Stimulated activated naive CD4-positive, alpha-beta T cell (primary cell): ENCODE measurements at regions not wholly inside any gene's neighbourhood (a gene's known extent, or its start where the extent isn't known, plus 50 kb on each side); places are given as distances from the start of the nearest gene placed in this dataset.

ENCODE experiments used
- DNase-seq, 6 experiments: peaks; one replicate each; lab custom pipeline; 2025; lab: John Stamatoyannopoulos, UW

GRCh38 chr4:85265234-85265633 lies 209.7 kb upstream of the ARHGAP24 start:
- no peak for DNase-seq

- DNase-seq, result no peak
Measured at GRCh38 chr4:85268188-85268587, 206.8 kb upstream of the ARHGAP24 start.

- DNase-seq, result no peak
Measured at GRCh38 chr4:85268961-85269360, 206.0 kb upstream of the ARHGAP24 start.

GRCh38 chr4:85274955-85275354 lies 200.0 kb upstream of the ARHGAP24 start:
- DNase-seq, result no peak

GRCh38 chr4:85280963-85281362 lies 194.0 kb upstream of the ARHGAP24 start:
- DNase-seq, result no peak

- no peak for DNase-seq
Measured at GRCh38 chr4:85291226-85291625, 183.7 kb upstream of the ARHGAP24 start.

GRCh38 chr4:85298037-85298436 lies 176.9 kb upstream of the ARHGAP24 start:
- no peak for DNase-seq

- no peak for DNase-seq
Measured at GRCh38 chr4:85302193-85302736, 172.7 kb upstream of the ARHGAP24 start.

GRCh38 chr4:85302756-85303155 lies 172.2 kb upstream of the ARHGAP24 start:
- no peak for DNase-seq

GRCh38 chr4:85318415-85318814 lies 156.5 kb upstream of the ARHGAP24 start:
- no peak for DNase-seq

GRCh38 chr4:85358831-85359230 lies 116.1 kb upstream of the ARHGAP24 start:
- DNase-seq, result no peak

GRCh38 chr4:85362550-85362949 lies 112.4 kb upstream of the ARHGAP24 start:
- DNase-seq, result no peak

GRCh38 chr4:85367815-85368214 lies 107.1 kb upstream of the ARHGAP24 start:
- DNase-seq, result no peak

GRCh38 chr4:85368240-85368639 lies 106.7 kb upstream of the ARHGAP24 start:
- DNase-seq, result no peak

- no peak for DNase-seq
Measured at GRCh38 chr4:85368932-85369331, 106.0 kb upstream of the ARHGAP24 start.

- DNase-seq, result no peak
Measured at GRCh38 chr4:85369703-85370380, 105.1 kb upstream of the ARHGAP24 start.

- no peak for DNase-seq
Measured at GRCh38 chr4:85370400-85371032, 104.4 kb upstream of the ARHGAP24 start.

GRCh38 chr4:85372966-85373365 lies 102.0 kb upstream of the ARHGAP24 start:
- DNase-seq, result no peak

- DNase-seq, result no peak
Measured at GRCh38 chr4:85376285-85376684, 98.7 kb upstream of the ARHGAP24 start.

GRCh38 chr4:85381968-85382367 lies 93.0 kb upstream of the ARHGAP24 start:
- DNase-seq, result no peak

GRCh38 chr4:85391071-85391470 lies 83.9 kb upstream of the ARHGAP24 start:
- no peak for DNase-seq

- no peak for DNase-seq
Measured at GRCh38 chr4:85391589-85392410, 83.2 kb upstream of the ARHGAP24 start.

- no peak for DNase-seq
Measured at GRCh38 chr4:85393201-85393600, 81.7 kb upstream of the ARHGAP24 start.
